ENCODE measurements at regions not wholly inside any gene's neighbourhood (a gene's known extent, or its start where the extent isn't known, plus 50 kb on each side); places are given as distances from the start of the nearest gene placed in this dataset.

- Histone ChIP-seq H3K4me3 (ENCODE audit: low read length in 2 of 2) (no peak overlapping the region), H3K27me3 (ENCODE audit: control insufficient read depth in 2 of 2, insufficient read depth in 1 of 2, low read length in 1 of 2) (no peaks in the 10 kb centered on the region), H3K36me3 (ENCODE audit: control insufficient read depth in 2 of 2, insufficient read depth in 2 of 2, low read length in 1 of 2) (no peaks in the 10 kb centered on the region), H3K4me1 (ENCODE audit: control insufficient read depth in 2 of 2, insufficient read depth in 2 of 2, low read length in 2 of 2) (no peaks in the 10 kb centered on the region), H3K27ac (ENCODE audit: low read depth in 1 of 2, low read length in 1 of 2) (no peak overlapping the region), H3K9me3 (ENCODE audit: control insufficient read depth in 2 of 2, insufficient read depth in 1 of 2, low read length in 1 of 2) (no peaks in the 10 kb centered on the region)
- 87% methylated on average over 3 of the region's 3 CpGs for WGBS
- no peak for DNase-seq (ENCODE audit: low read depth in 6 of 9, low spot score in 9 of 9)
Observed at GRCh38 chr2:164178835-164179465, 442.3 kb downstream of the GRB14 start.

- Histone ChIP-seq H3K4me1 (ENCODE audit: control insufficient read depth in 2 of 2, insufficient read depth in 2 of 2, low read length in 2 of 2) (no peaks in the 10 kb centered on the region), H3K36me3 (ENCODE audit: control insufficient read depth in 2 of 2, insufficient read depth in 2 of 2, low read length in 1 of 2) (no peaks in the 10 kb centered on the region), H3K27ac (ENCODE audit: low read depth in 1 of 2, low read length in 1 of 2) (no peak overlapping the region), H3K9me3 (ENCODE audit: control insufficient read depth in 2 of 2, insufficient read depth in 1 of 2, low read length in 1 of 2) (no peaks in the 10 kb centered on the region), H3K4me3 (ENCODE audit: low read length in 2 of 2) (no peak overlapping the region), H3K27me3 (ENCODE audit: control insufficient read depth in 2 of 2, insufficient read depth in 1 of 2, low read length in 1 of 2) (no peaks in the 10 kb centered on the region)
- WGBS = 97% methylated on average over 8 of the region's 8 CpGs
- DNase-seq (ENCODE audit: low read depth in 6 of 9, low spot score in 9 of 9) = no peak
Observed at GRCh38 chr2:164164602-164165001, 428.8 kb upstream of the FIGN start.

GRCh38 chr2:164155558-164155957, 419.8 kb upstream of the FIGN start:
- H3K4me1 ChIP-seq (ENCODE audit: control insufficient read depth in 2 of 2, insufficient read depth in 2 of 2, low read length in 2 of 2) = no peaks in the 10 kb centered on the region
- H3K4me3 ChIP-seq (ENCODE audit: low read length in 2 of 2) = no peak overlapping the region
- H3K27me3 ChIP-seq (ENCODE audit: control insufficient read depth in 2 of 2, insufficient read depth in 1 of 2, low read length in 1 of 2) = no peaks in the 10 kb centered on the region
- no peak overlapping the region for H3K27ac ChIP-seq (ENCODE audit: low read depth in 1 of 2, low read length in 1 of 2)
- no peaks in the 10 kb centered on the region for H3K36me3 ChIP-seq (ENCODE audit: control insufficient read depth in 2 of 2, insufficient read depth in 2 of 2, low read length in 1 of 2)
- no peaks in the 10 kb centered on the region for H3K9me3 ChIP-seq (ENCODE audit: control insufficient read depth in 2 of 2, insufficient read depth in 1 of 2, low read length in 1 of 2)
- no peak for DNase-seq (ENCODE audit: low read depth in 6 of 9, low spot score in 9 of 9)

GRCh38 chr2:164151522-164151921, 415.7 kb upstream of the FIGN start:
- Histone ChIP-seq H3K4me3 (ENCODE audit: low read length in 2 of 2) (no peak overlapping the region), H3K27ac (ENCODE audit: low read depth in 1 of 2, low read length in 1 of 2) (no peak overlapping the region), H3K9me3 (ENCODE audit: control insufficient read depth in 2 of 2, insufficient read depth in 1 of 2, low read length in 1 of 2) (no peaks in the 10 kb centered on the region), H3K4me1 (ENCODE audit: control insufficient read depth in 2 of 2, insufficient read depth in 2 of 2, low read length in 2 of 2) (no peaks in the 10 kb centered on the region), H3K36me3 (ENCODE audit: control insufficient read depth in 2 of 2, insufficient read depth in 2 of 2, low read length in 1 of 2) (no peaks in the 10 kb centered on the region), H3K27me3 (ENCODE audit: control insufficient read depth in 2 of 2, insufficient read depth in 1 of 2, low read length in 1 of 2) (no peaks in the 10 kb centered on the region)
- DNase-seq (ENCODE audit: low read depth in 6 of 9, low spot score in 9 of 9) = no peak
- 73% methylated on average over 5 of the region's 5 CpGs for WGBS

- H3K4me3 ChIP-seq (ENCODE audit: low read length in 2 of 2) = no peak overlapping the region
- H3K36me3 ChIP-seq (ENCODE audit: control insufficient read depth in 2 of 2, insufficient read depth in 2 of 2, low read length in 1 of 2) = no peaks in the 10 kb centered on the region
- no peak for DNase-seq (ENCODE audit: low read depth in 6 of 9, low spot score in 9 of 9)
- H3K27me3 ChIP-seq (ENCODE audit: control insufficient read depth in 2 of 2, insufficient read depth in 1 of 2, low read length in 1 of 2) = no peaks in the 10 kb centered on the region
- H3K27ac ChIP-seq (ENCODE audit: low read depth in 1 of 2, low read length in 1 of 2) = no peak overlapping the region
- H3K9me3 ChIP-seq (ENCODE audit: control insufficient read depth in 2 of 2, insufficient read depth in 1 of 2, low read length in 1 of 2) = no peaks in the 10 kb centered on the region
- no peaks in the 10 kb centered on the region for H3K4me1 ChIP-seq (ENCODE audit: control insufficient read depth in 2 of 2, insufficient read depth in 2 of 2, low read length in 2 of 2)
Observed at GRCh38 chr2:164150604-164151003, 414.8 kb upstream of the FIGN start.

- no peak for DNase-seq (ENCODE audit: low read depth in 6 of 9, low spot score in 9 of 9)
- Histone ChIP-seq H3K4me1 (ENCODE audit: control insufficient read depth in 2 of 2, insufficient read depth in 2 of 2, low read length in 2 of 2) (no peaks in the 10 kb centered on the region), H3K27me3 (ENCODE audit: control insufficient read depth in 2 of 2, insufficient read depth in 1 of 2, low read length in 1 of 2) (no peaks in the 10 kb centered on the region), H3K4me3 (ENCODE audit: low read length in 2 of 2) (no peak overlapping the region), H3K36me3 (ENCODE audit: control insufficient read depth in 2 of 2, insufficient read depth in 2 of 2, low read length in 1 of 2) (no peaks in the 10 kb centered on the region), H3K27ac (ENCODE audit: low read depth in 1 of 2, low read length in 1 of 2) (no peak overlapping the region), H3K9me3 (ENCODE audit: control insufficient read depth in 2 of 2, insufficient read depth in 1 of 2, low read length in 1 of 2) (peaks cover 0 to 8% of the 10 kb centered on the region in 2 donors)
Observed at GRCh38 chr2:164146441-164146840, 410.6 kb upstream of the FIGN start.

GRCh38 chr2:164145093-164145987, 409.5 kb upstream of the FIGN start:
- peaks cover 0 to 8% of the 10 kb centered on the region in 2 donors for H3K9me3 ChIP-seq (ENCODE audit: control insufficient read depth in 2 of 2, insufficient read depth in 1 of 2, low read length in 1 of 2)
- no peak for DNase-seq (ENCODE audit: low read depth in 6 of 9, low spot score in 9 of 9)
- H3K27me3 ChIP-seq (ENCODE audit: control insufficient read depth in 2 of 2, insufficient read depth in 1 of 2, low read length in 1 of 2) = no peaks in the 10 kb centered on the region
- WGBS = 88% methylated on average over 3 of the region's 3 CpGs
- H3K4me3 ChIP-seq (ENCODE audit: low read length in 2 of 2) = no peak overlapping the region
- no peak overlapping the region for H3K27ac ChIP-seq (ENCODE audit: low read depth in 1 of 2, low read length in 1 of 2)
- H3K4me1 ChIP-seq (ENCODE audit: control insufficient read depth in 2 of 2, insufficient read depth in 2 of 2, low read length in 2 of 2) = no peaks in the 10 kb centered on the region
- H3K36me3 ChIP-seq (ENCODE audit: control insufficient read depth in 2 of 2, insufficient read depth in 2 of 2, low read length in 1 of 2) = no peaks in the 10 kb centered on the region

GRCh38 chr2:164143183-164143930, 407.5 kb upstream of the FIGN start:
- Histone ChIP-seq H3K4me3 (ENCODE audit: low read length in 2 of 2) (no peak overlapping the region), H3K27ac (ENCODE audit: low read depth in 1 of 2, low read length in 1 of 2) (no peak overlapping the region), H3K27me3 (ENCODE audit: control insufficient read depth in 2 of 2, insufficient read depth in 1 of 2, low read length in 1 of 2) (no peaks in the 10 kb centered on the region), H3K9me3 (ENCODE audit: control insufficient read depth in 2 of 2, insufficient read depth in 1 of 2, low read length in 1 of 2) (peaks cover 0 to 8% of the 10 kb centered on the region in 2 donors), H3K36me3 (ENCODE audit: control insufficient read depth in 2 of 2, insufficient read depth in 2 of 2, low read length in 1 of 2) (no peaks in the 10 kb centered on the region), H3K4me1 (ENCODE audit: control insufficient read depth in 2 of 2, insufficient read depth in 2 of 2, low read length in 2 of 2) (no peaks in the 10 kb centered on the region)
- 95% methylated on average over 29 of the region's 29 CpGs for WGBS
- no peak for DNase-seq (ENCODE audit: low read depth in 6 of 9, low spot score in 9 of 9)

- no peak overlapping the region for H3K4me3 ChIP-seq (ENCODE audit: low read length in 2 of 2)
- 97% methylated on average over 5 of the region's 5 CpGs for WGBS
- H3K36me3 ChIP-seq (ENCODE audit: control insufficient read depth in 2 of 2, insufficient read depth in 2 of 2, low read length in 1 of 2) = no peaks in the 10 kb centered on the region
- H3K27me3 ChIP-seq (ENCODE audit: control insufficient read depth in 2 of 2, insufficient read depth in 1 of 2, low read length in 1 of 2) = no peaks in the 10 kb centered on the region
- H3K27ac ChIP-seq (ENCODE audit: low read depth in 1 of 2, low read length in 1 of 2) = no peak overlapping the region
- DNase-seq (ENCODE audit: low read depth in 6 of 9, low spot score in 9 of 9) = no peak
- H3K4me1 ChIP-seq (ENCODE audit: control insufficient read depth in 2 of 2, insufficient read depth in 2 of 2, low read length in 2 of 2) = no peaks in the 10 kb centered on the region
- peaks cover 0 to 8% of the 10 kb centered on the region in 2 donors for H3K9me3 ChIP-seq (ENCODE audit: control insufficient read depth in 2 of 2, insufficient read depth in 1 of 2, low read length in 1 of 2)
Observed at GRCh38 chr2:164142755-164143154, 406.9 kb upstream of the FIGN start.

Measured in thymus (tissue), 11 donors.